ENCODE measurements at regions not wholly inside any gene's neighbourhood (a gene's known extent, or its start where the extent isn't known, plus 50 kb on each side); places are given as distances from the start of the nearest gene placed in this dataset.
"Not testable (repeated sequence)": the region's sequence is repeated elsewhere in the genome, so short reads cannot be mapped to it uniquely, and the experiment has no call there.

GRCh38 chrX:140019134-140019533 is 53.8 kb upstream of the CXorf66 start:
- TF ChIP-seq CTCF (IDR thresholded peaks at IDR 0.05); POLR2AphosphoS5 (IDR thresholded peaks at IDR 0.05; ENCODE audit: low read depth, low read length); TAF1 (IDR thresholded peaks at IDR 0.05; ENCODE audit: borderline replicate concordance, low read depth, low read length); PBX3 (IDR thresholded peaks at IDR 0.05); USF1 (IDR thresholded peaks at IDR 0.05; ENCODE audit: borderline replicate concordance, low read depth); USF2 (IDR thresholded peaks at IDR 0.05; ENCODE audit: borderline replicate concordance, low read depth, low read length); SMC3 (IDR thresholded peaks at IDR 0.05; ENCODE audit: low read depth, low read length); GABPA (IDR thresholded peaks at IDR 0.05; ENCODE audit: low read depth); TEAD4 (IDR thresholded peaks at IDR 0.05; ENCODE audit: borderline replicate concordance, insufficient read depth); EZH2phosphoT487 (IDR thresholded peaks at IDR 0.05; ENCODE audit: borderline replicate concordance, low read depth); MXI1 (IDR thresholded peaks at IDR 0.05; ENCODE audit: low read depth, low read length); GATA2 (CRISPR knock-in tag; IDR thresholded peaks at IDR 0.05); RAD21 (IDR thresholded peaks at IDR 0.05; ENCODE audit: low read length): not testable (repeated sequence)
- TF ChIP-seq, protein P1, sequence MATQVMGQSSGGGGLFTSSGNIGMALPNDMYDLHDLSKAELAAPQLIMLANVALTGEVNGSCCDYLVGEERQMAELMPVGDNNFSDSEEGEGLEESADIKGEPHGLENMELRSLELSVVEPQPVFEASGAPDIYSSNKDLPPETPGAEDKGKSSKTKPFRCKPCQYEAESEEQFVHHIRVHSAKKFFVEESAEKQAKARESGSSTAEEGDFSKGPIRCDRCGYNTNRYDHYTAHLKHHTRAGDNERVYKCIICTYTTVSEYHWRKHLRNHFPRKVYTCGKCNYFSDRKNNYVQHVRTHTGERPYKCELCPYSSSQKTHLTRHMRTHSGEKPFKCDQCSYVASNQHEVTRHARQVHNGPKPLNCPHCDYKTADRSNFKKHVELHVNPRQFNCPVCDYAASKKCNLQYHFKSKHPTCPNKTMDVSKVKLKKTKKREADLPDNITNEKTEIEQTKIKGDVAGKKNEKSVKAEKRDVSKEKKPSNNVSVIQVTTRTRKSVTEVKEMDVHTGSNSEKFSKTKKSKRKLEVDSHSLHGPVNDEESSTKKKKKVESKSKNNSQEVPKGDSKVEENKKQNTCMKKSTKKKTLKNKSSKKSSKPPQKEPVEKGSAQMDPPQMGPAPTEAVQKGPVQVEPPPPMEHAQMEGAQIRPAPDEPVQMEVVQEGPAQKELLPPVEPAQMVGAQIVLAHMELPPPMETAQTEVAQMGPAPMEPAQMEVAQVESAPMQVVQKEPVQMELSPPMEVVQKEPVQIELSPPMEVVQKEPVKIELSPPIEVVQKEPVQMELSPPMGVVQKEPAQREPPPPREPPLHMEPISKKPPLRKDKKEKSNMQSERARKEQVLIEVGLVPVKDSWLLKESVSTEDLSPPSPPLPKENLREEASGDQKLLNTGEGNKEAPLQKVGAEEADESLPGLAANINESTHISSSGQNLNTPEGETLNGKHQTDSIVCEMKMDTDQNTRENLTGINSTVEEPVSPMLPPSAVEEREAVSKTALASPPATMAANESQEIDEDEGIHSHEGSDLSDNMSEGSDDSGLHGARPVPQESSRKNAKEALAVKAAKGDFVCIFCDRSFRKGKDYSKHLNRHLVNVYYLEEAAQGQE (IDR thresholded peaks at IDR 0.05; ENCODE audit: low read depth, low read length): not testable (repeated sequence)

All from SK-N-SH (cell line).